Left forelimb (tissue), 1 donor: ENCODE measurements at regions not wholly inside any gene's neighbourhood (a gene's known extent, or its start where the extent isn't known, plus 50 kb on each side); places are given as distances from the start of the nearest gene placed in this dataset.
"Not testable (repeated sequence)": the region's sequence is repeated elsewhere in the genome, so short reads cannot be mapped to it uniquely, and the experiment has no call there.

Experiments
- DNase-seq: peaks from one replicate; pipeline ENCODE4 v3.0.0-alpha.2; 2018; ENCODE audit warnings: low spot score

GRCh38 chr5:56659971-56660370, 155.4 kb upstream of the MAP3K1 start:
- DNase-seq, result no peak

GRCh38 chr5:56658972-56659371, 156.4 kb upstream of the MAP3K1 start:
- no peak for DNase-seq

DNA sequence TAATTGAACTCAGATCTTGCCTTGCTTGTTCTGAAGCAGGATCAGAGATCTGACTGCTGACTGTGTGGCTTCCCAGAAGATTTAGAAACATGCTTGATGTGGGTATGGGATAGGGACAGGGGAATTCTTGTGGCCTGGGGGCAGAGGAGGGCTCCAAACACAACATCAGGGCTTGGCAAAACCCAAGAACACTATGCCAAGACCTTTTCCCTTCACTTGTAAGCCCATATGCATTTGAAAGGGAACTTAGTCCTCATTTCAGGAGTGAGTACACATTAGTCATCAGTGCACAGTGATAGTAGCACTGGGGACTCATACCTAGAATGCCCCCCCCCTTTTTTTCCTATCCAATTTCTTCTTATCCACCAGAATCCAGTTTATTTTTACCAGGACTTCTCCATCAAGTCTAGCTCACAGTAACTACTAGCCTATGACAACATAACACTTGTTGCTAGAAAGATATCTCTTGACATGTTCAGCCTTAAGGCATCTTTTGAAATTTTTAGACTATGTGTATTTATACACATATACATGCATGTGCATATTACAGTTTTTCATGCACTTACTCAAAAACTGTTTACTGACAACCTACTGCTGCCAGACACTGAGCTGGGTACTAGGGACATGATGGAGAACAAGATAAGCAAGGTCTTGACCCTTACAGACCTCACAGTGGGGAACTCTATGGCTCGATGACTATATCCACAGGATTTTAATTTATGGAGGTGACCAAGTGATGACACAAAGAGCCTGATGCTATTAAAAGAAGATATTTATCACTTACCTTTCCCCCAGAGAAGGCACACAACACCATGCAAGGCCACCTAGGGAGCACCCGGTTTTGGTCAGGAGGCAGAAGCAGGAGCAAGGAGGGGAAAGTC, 158.3 kb upstream of the MAP3K1 start:
- DNase-seq, result no peak

- DNase-seq, result no peak
Measured at GRCh38 chr5:56651893-56652292, 163.5 kb upstream of the MAP3K1 start.

GRCh38 chr5:56650386-56650785, 165.0 kb upstream of the MAP3K1 start:
- DNase-seq, result no peak

DNA sequence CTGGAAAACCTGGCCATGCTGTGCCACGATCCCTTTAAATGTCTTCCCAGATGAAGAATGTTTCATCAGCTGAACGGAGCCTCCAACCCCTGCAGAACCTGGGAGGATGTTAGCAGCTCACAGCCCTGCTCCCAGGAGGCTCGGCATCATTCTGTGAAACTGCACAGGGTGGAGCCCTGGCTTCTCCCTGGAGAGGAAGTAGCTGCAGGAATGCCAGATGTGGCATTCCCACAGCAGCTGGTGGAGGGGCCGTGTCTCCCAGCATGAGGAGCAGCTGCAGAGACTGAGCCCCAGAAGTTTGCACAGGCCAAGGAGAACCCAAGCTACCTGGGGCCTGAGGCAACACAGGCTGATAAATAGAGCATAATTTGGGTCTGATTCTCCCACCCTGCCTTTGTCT, 165.8 kb upstream of the MAP3K1 start:
- no peak for DNase-seq

- no peak for DNase-seq
Measured at GRCh38 chr5:56648460-56649034, 166.8 kb upstream of the MAP3K1 start.

GRCh38 chr5:56647099-56647850, 168.1 kb upstream of the MAP3K1 start:
- DNase-seq, result no peak

GRCh38 chr5:56641635-56642260, 173.6 kb upstream of the MAP3K1 start:
- no peak for DNase-seq

- no peak for DNase-seq
Measured at GRCh38 chr5:56640763-56641406, 174.5 kb upstream of the MAP3K1 start.

GRCh38 chr5:56639476-56639875, 175.9 kb upstream of the MAP3K1 start:
- DNase-seq, result no peak

DNA sequence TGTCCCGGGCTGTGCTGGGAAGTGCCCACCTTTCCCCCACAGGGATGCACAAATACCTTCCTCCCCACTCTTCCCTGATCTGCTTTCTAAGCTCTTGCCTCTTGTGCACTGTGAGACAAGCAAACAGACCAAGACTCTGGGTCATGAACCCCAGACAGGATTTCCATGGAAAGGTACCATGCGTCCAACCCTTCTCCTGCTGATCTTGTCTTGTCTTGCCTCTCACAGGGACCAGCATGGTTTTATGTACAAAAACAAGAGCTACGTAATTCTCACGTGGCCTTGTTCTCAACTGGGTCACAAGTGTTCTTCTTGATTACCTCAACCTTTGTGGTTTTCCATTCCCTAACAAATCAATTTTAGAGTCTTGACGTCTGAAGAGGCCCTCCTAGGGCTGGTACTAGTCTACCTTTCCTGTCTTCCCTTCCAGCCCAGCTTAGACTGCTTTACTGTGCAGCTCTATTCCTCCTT, 176.5 kb upstream of the MAP3K1 start:
- DNase-seq, result no peak

DNA sequence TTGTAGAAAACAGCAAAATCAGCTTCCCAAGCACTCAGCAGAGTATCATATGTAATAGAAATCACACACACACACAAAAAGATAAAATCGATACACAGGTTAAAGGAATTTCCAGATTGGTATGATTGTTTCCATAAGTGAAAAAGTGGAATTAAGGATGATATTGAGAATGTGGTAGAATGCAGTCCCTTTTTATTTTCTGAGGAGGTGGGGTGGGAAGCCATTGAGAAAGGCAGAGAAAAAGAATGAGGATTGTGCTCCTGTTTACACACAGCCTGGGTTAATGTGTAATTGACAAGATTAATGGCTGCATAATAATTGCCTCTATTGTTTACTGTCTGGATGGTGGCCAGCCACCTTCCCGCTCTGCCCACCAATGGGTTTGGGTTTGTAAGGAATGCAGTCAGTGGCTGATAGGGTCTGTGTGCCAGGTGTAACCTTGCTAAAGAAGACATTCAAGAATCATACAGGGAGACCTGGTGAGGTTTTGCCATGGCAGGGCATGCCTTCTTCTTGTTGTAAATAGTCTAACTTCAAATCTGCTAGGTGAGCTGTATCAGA, 177.2 kb upstream of the MAP3K1 start:
- DNase-seq, result no peak

DNA sequence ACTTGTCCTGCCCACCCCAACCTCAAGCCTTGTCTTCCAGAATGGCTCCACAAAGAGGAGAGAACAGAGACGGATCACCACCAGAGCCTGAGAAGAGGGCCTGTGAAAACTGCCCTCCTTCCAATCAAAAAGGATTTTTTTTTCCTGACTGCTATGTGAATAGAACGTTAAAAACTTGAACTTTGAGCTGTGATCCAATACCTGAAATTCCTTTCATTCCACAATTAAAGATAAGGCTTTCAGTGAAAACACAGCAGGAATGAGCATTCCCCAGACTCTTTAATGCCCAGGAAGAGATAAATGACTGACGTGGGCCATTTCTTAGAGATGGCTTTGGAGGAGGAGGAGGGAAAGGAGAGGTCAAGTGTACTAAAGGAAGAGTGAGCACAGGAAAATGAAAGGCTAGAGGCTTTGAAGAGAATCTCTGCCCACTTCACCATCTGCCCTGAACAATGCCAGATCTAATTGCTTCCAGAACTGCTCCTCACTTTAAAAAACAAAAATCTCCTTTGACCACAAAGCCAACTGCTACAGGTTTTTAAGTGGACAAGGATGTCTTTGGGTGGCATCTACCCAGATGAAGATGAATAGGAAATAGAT, 177.9 kb upstream of the MAP3K1 start:
- no peak for DNase-seq

DNA sequence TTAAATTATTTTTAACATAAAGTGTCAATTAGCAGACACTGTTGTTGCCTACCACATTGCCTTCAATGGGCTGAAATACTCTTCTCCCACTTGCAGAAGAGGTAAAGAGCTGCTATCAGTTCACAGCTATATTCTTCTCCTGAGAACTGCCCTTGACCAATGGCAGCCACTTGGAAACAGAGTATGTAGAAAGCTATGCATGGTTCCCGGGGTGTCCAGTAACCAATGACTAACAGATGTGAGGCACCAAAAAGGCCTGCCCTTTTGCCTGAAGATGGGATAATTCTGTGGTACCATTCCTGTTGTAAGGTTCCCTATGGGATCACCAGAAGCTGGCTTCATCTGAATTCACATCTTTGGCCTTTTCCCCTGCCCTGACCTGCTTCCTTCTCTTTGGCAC, 181.4 kb upstream of the MAP3K1 start:
- no peak for DNase-seq

GRCh38 chr5:56632939-56633338, 182.4 kb upstream of the MAP3K1 start:
- no peak for DNase-seq

DNA sequence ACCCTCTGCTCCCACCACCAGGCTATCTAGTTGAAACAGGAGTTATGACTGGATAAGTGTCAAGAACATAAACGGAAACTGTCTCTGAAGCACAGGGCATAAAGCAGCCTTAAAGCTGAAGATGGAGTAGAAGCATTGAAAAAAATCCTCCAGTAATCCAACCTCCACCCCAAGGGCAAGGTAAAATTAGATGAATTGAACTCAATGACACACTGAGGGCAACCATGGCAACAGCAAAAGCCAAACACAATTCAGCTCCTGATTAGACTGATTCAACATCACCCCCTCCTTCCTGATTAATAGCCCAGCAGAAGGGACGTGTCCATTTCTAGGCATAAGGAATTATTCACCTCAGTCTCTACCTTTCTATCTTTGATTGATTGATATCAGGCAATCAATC, 183.2 kb upstream of the MAP3K1 start:
- DNase-seq, result no peak

GRCh38 chr5:56631719-56632118, 183.6 kb upstream of the MAP3K1 start:
- DNase-seq, result no peak

- DNase-seq, result not testable (repeated sequence)
Measured at GRCh38 chr5:56628616-56629015, 186.7 kb upstream of the MAP3K1 start.

DNA sequence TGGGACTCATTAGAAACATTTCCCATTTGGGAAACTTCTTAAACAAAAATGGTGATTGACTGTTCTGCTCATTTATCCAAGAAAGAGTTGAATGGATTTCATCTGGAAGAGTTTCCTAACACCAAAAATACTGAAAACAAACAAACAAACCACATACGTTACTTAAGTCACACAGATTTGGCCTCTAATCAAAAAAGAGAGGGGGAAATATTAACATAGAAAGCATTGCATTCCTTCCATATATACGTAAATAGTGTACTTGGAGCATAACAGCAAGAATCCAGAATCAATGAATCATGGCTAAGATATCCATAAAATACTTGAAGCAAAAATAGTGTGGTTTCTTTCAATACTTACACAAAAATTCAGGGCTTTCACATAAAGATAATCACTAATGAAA, 189.8 kb upstream of the MAP3K1 start:
- DNase-seq, result no peak

- DNase-seq, result no peak
Measured at GRCh38 chr5:56624751-56625150, 190.6 kb upstream of the MAP3K1 start.
